GM21515 (cell line): ENCODE measurements at regions not wholly inside any gene's neighbourhood (a gene's known extent, or its start where the extent isn't known, plus 50 kb on each side); places are given as distances from the start of the nearest gene placed in this dataset.
"Not testable (repeated sequence)": the region's sequence is repeated elsewhere in the genome, so short reads cannot be mapped to it uniquely, and the experiment has no call there.

Source experiments
- ATAC-seq: cut with Tn5 transposase; IDR thresholded peaks from one replicate; pipeline ENCODE4 v1.9.1; 2021; ENCODE audit not compliant: unreplicated experiment

DNA sequence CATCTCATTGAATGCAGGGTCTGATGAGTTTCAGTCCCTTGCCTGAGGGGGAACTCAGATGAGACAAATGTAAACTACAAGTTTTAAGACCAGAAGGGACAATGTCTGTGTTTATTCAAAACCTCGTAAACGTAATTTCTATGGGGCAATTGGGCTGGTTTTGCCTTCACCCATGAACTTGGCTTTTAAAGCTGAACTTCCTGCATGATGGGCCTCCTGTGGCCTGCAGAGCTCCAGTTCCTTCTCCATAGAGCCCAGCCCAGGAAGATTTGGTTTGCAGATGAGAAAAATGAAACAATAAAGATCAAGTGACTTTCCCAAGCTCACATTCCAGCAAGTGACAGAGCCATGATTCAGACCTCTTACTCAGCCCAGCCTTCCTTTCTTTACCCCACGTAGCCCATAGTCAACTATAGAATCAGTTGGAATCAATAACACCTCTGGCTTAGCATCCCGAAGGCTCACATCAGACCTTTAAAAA, 612.3 kb downstream of the UTRN start:
- no peak for ATAC-seq

DNA sequence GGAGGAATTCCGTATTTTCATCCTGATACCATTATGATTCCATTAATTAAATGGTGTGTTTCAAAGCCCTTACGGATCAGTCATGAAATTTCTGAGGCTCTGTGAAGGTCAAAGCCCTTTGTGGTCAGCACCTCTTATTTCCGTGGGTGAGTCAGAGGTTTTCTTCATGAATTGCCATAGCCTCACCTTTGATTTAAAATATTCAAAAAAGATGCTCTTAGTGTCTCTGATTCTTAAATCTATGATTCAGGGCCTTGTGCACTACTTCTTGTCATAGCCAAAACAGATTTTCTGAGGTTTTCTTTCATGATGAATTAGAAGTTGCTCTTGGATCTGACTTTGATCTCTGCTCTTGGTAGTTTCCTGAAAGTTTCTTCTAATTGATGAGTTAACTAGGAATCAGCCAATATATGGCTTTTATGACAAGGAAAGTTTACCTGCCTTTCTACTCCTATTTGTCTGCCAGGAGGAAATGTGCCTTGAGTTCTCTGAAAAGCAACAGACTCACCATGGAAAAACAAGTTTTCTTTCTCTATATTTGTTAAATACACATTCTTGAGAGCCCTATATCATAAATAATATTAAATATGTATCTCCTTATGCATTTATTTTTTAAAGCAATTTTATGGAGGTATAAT, 613.0 kb downstream of the UTRN start:
- ATAC-seq, result no peak

DNA sequence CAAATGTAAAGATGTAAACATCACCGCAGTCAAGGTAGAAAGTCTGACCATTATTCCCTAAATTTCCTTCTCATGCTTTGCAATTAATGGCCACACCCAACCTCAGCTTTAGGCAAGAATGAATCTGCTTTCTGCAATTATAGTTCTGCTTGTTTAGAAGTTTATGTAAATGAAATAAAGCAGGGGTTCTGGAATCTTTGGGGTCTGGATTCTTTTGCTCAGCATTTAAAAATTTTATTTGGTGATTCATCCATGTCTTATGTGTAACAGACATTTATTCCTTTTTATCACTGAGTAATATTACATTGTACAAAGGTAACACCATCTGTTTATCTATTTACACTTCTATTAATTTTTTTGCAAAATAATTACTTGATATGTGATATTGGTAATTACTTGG, 613.6 kb downstream of the UTRN start:
- ATAC-seq, result no peak

DNA sequence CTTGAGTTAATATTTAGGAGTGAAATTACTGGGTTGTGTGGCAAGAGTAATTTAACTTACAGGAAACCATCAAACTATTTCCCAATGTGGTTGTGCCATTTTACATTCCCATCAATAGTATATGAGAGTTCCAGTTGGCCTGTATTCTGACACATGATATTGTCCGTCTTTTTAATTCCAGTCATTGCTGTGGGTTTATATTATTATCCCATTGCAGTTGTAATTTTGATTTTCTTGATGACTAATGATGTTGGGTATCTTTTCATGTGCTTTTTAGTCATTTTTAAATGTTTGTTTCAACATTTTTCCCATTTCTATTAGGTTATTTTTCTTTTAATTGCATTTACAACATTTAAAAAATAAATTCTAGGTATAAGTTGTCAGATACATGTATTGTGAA, 614.0 kb downstream of the UTRN start:
- no peak for ATAC-seq

DNA sequence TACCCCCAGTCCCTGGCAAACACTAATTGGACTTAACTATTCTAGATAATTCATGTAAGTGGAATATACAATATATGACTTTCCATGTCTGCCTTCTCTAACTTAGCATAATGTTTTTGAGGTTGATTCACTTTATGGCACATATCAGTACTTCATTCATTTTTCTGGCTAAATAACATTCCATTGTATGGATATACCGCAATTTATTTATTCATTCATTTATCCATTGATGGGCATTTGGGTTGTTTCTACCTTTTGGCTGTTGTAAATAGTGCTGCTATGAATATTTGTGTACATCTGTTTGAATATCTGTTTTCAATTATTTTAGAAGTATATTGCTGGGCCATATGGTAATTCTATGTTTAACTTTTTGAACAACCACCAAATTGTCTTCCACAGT, 616.3 kb downstream of the UTRN start:
- ATAC-seq, result no peak

DNA sequence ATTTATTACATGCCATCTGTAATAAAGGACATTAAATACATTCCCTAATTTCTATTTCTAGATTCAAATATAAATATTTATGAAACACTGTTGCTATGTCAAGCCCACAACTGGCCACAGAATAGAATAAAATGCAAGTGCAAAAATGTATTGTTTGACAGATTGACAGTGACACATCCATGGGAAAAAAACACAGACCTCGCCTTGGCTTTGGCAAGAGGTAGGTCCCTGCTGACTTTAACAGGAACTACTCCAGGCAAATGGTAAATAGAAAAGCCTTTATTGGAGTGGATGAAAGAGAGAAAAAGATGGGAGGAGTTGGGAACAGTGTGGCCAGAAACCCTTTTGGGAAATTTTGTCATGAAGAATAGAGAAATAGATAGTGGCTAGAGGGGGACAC, 622.9 kb downstream of the UTRN start:
- ATAC-seq, result no peak

DNA sequence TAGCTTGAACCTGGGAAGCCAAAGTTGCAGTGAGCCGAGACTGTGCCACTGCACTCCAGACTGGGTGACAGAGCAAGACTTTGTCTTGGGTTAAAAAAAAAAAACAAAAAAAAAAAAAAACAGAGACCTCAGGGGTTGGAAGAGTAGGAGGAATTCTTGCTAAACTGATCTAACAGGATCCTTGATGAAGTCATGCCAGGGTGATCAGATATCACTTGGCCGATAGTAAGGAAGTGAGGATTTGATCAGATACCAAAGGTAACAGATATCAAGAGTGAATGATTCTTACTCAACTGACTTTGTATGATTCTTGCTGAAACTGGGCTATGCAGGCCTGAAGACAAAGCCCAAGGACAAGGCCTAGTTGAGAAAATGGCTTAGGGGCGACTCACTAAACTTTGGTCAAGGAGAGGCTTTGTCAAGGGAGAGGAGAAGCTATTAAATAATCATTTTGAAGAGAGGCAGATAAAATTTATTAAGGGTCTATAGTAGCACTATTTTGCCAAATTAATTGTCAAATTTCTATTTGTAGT, 624.7 kb downstream of the UTRN start:
- ATAC-seq, result no peak

DNA sequence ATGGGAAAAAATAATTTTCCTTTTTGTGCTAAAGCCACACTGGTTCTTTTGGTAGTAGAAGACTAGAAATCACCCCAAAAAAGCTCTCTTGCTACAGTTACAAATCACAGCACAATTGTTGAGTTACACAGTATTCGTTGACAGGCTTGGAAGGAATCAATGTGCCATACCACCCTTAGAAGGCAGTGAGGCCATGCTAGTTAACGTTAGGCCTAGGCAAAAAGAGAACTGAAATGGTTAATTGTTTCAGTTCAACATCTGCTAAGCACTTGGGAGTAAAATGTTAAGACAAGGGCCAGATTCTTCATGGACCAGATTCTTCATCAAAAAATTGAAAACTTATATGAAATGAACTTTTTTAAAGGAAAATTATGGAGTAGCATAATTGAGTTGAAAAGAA, 626.2 kb downstream of the UTRN start:
- ATAC-seq, result no peak

DNA sequence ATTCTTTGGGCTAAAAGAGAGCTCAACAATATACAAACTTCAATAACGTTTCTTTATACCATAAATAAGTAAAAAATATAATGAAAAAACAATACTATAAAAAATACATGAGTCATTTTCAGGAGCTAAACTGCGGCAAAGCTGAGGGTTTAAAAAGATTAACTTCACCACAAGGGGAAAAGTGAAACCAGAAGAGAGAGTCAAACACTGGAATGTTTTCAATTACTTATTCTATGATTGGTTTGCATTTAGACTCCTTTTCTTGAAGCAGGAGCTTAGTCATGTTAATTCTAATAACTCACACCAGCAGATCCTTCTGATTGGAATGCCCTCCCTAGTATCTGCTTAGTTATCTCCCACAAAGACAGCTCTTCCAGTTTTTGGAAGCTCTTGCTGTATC, 627.3 kb downstream of the UTRN start:
- no peak for ATAC-seq

DNA sequence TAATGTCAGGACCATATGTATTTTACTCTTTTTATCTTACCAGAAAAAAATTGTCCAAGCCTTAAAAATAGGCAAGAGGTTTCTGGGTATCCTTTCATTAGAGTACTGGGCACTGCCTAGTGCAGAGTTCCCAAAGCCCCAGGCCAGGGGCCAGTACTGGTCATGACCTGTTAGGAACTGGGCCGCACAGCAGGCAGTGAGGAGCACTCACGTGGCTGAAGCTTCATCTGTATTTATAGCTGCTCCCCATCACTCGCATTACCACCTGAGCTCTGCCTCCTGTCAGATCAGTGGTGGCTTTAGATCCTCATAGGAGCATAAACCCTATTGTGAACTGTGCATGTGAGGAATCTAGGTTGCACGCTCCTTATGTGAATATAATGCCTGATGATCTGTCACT, 632.9 kb downstream of the UTRN start:
- no peak for ATAC-seq

DNA sequence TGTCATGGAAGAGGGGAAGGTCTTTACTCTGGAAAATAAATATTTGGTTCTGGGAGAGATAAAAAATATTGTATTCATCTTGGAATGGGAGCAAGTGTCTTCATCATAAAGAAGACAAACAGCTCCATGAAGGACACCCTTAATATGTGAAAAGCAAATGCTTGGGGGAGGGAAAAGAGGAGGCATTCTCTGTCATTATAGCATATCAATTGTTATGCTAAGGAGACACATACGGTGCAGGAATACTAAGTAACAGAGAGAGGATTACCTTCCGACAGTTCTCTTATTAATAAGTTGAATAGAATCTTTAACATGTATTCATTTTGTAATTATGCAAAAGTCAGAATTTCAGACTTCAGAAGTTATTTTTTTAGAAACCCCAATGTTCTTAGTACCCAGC, 634.4 kb downstream of the UTRN start:
- no peak for ATAC-seq

DNA sequence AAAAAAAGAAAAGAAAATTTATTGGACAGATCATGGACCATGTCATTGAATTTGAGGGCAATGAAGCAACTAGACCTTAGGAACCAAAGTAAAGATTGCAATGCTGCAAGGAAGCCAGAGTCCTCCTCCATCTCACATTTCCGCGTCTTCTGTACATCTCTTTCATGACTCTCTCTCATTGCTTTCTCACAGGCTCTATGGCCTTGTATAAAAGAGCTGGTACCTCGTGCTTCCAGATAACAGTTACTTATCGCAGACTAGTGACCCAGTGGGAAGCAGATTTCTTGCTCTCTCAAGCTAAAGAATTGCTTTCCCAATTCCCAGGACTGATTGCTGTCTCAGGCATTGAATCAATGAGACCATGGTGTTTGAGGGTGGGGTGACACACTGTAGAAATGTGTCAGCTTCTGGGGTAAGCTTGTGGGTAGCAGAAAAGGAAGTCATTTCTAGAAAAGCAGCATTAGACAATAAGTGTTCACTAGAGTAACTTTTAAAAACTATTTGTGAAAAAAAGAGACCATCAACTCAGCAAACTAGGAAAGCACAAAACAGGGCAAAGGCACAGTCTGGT, 635.3 kb downstream of the UTRN start:
- ATAC-seq, result no peak

DNA sequence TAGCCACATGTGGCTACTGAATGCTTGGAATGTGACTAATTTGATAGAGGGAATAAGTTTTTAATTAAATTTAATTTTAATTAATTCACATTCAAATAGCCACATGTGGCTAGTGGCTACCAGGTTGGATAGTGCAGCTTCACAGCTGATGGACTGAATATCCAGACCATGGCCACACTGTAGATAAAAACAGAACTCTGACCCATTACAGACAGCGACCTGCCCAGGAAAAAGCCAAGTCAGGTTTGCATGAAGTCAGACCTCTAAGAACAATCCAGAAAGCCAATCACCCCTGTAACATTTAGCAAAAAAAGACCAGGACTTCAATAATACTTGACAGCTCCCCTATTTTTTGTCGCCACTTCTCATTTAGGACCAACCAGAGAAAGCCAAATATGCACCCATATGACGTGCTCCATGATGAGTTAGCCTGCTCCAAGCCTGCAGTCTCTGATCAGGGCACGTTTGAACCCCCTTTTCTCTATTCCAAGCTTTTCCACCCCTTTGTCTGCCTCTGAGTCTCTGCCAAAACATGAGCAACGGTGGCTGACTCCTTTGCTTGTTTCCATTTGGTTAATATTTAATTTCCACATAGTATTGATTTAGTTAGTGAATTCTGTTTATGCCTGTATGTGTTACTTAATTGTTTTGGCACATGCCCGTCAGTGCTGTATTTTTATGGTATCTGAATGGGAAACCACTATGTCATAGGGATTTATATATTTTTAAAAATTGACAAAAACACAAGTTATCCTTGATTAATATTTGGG, 636.3 kb downstream of the UTRN start:
- ATAC-seq, result no peak

DNA sequence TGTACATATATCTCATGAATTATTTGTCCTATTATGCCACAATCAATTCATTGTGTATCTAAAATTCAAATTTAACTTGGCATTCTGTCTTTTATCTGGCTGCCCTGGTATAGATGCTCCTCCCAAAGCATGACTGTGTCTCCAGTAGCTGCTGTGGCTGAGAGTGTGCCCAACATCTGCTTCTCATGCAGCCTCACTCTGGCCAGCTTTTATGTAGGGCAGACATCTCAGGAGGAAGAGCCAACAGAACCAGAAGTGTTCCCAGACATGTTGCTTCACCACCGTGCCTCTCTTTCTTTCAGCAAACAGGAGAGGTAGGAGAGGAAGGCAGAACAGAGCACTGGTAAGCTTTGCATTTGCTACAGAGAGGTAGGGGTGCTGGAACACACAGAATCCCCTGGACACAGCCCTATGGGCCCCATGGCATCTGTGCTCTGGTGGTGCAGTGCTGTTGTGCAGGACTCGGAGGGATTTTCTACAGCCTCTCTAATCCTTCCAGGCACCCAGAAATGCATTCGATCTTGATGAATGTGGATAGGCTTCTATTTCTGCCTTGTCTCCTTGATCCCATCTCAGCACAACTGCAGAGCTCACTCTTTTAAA, 637.1 kb downstream of the UTRN start:
- no peak for ATAC-seq

DNA sequence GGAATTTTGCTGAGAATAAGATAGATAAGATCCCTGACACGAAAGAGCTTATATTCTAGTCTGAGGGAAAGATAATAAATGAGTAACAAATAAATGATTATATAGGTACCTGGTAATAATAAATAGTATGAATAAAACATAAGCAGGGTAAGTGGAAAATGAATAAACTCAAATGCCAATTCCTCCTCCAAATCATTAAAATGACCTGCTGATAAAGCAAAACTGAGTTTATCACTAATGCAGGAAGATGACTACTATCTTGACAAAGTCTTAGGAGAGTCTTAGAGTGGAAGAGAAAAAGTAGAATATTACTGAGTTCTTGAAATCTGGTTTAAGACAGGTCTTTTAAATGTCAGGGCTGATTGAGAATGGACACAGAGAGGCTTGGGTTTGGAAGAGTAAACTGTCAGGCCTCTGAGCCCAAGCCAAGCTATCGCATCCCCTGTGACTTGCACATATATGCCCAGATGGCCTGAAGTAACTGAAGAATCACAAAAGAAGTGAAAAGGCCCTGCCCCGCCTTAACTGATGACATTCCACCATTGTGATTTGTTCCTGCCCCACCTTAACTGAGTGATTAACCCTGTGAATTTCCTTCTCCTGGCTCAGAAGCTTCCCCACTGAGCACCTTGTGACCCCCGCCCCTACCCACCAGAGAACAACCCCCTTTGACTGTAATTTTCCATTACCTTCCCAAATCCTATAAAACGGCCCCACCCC, 637.8 kb downstream of the UTRN start:
- not testable (repeated sequence) for ATAC-seq

DNA sequence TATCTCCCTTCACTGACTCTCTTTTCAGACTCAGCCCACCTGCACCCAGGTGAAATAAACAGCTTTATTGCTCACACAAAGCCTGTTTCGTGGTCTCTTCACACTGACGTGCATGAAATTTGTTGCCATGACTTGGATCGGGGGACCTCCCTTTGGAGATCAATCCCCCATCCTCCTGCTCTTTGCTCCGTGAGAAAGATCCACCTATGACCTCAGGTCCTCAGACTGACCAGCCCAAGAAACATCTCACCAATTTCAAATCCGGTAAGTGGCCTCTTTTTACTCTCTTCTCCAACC, 638.3 kb downstream of the UTRN start:
- ATAC-seq, result not testable (repeated sequence)

DNA sequence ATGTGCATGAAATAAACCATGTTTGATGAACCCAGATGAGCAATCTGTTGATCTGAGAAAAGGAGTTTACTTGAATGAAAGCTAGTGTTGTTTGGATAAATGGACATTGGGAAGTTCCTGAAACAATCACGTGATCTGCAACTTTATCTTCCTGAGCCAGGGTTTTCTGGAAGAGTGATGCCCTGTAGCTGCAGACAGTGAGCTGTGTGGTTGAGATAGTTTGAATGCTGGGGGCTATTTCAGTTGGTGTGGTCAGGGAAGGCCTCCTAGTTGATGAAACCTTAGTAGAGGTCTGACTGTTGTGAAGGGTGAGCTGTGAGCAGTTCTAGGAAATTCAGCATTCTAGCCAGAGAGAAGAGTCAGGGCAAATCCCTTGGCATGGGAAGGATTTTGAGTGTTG, 643.7 kb downstream of the UTRN start:
- no peak for ATAC-seq

DNA sequence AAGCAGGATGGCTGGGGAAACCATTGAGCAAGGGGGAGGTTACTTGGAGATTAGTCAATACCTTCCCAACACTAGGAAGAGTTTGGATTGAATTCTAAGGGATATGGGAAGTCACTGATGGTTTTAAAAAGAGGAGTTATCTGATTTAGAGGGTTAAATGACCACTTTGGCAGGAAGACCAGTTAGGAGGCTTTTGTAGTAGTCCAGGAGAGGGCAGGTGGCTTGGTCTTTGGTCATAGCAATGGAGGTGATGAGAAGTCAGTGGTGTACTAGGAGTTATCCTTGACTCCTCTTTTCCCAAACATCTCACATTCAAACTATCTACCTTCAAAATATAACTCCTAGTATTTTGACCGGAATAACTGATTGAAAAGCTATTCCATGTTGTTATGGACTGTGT, 644.1 kb downstream of the UTRN start:
- ATAC-seq, result no peak

DNA sequence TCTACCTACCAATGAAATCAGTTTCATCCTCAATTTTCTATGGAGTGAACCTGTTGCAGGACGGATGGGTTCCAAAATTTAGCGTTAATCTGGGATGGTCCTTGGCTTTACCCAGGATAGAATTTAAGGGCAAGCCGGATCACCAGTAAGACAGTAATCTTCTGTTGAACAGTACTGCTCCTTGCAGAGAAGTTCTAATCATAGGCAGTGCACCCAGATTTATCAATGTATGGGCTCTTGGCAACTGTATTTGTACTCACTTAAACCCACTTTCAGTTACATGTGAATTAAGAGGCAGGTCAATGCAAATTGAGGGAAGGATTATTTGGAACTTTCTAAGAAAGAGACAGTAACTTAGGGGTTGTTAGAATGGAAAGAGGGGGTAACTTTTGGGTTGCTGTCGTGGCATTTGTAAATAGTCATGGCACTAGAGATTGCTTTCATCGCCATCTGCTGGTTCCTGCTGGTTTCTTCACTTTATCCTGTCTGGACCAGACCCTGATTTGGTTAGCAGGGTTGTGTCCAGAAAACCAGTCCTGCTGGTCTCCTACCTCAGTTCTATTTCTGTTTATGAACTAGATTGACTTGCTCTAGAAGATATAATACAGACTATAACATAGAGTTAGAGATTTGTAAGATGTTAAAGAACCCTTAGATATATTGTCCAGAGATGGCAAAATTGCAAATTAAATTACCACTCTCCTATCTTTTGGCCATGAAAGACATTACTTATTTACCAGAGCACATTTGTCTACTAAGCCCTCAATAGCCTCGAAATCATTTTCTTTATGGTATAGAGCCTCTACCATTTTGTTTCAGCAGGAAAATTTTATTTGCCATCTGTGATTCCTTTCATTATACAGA, 646.3 kb downstream of the UTRN start:
- no peak for ATAC-seq

DNA sequence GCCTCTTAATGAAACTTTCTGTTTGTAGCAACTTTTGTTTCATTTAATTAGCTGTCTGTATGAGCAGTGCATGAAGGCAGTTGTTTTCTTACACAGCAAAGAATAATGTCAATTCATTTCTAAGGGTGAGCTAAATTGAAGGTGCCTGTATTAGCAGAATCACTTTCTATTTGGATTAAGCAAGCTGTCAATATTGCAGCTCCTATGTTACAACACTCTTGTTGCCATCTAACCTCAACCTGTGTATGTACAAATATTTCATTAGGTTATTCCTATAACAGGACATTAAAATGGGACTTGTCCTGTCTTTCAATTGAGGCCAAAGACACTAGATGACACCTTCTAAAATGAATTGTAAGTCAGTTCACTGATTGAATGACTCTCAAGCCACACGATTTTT, 647.5 kb downstream of the UTRN start:
- ATAC-seq, result no peak
